GM21528 (cell line): ENCODE measurements at regions not wholly inside any gene's neighbourhood (a gene's known extent, or its start where the extent isn't known, plus 50 kb on each side); places are given as distances from the start of the nearest gene placed in this dataset.
"Not testable (repeated sequence)": the region's sequence is repeated elsewhere in the genome, so short reads cannot be mapped to it uniquely, and the experiment has no call there.

Source experiments
- ATAC-seq: cut with Tn5 transposase; IDR thresholded peaks from one replicate; pipeline ENCODE4 v1.9.1; 2021; ENCODE audit warnings: mild to moderate bottlenecking, moderate library complexity; ENCODE audit not compliant: unreplicated experiment, low FRiP score

- no peak for ATAC-seq
Observed at GRCh38 chr6:74891349-74891831, 314.5 kb downstream of the COL12A1 start.

GRCh38 chr6:74889635-74890034 is 316.2 kb downstream of the COL12A1 start:
- ATAC-seq: no peak

- ATAC-seq: not testable (repeated sequence)
Observed at GRCh38 chr6:74888741-74889140, 317.1 kb downstream of the COL12A1 start.

- ATAC-seq: no peak
Observed at GRCh38 chr6:74879976-74880375, 325.9 kb downstream of the COL12A1 start.

- no peak for ATAC-seq
Observed at GRCh38 chr6:74879234-74879633, 326.6 kb downstream of the COL12A1 start.

- no peak for ATAC-seq
Observed at GRCh38 chr6:74875193-74875592, 330.7 kb downstream of the COL12A1 start.

- ATAC-seq: no peak
Observed at GRCh38 chr6:74872754-74873476, 332.9 kb downstream of the COL12A1 start.

- ATAC-seq: no peak
Observed at GRCh38 chr6:74871757-74872156, 334.1 kb downstream of the COL12A1 start.

GRCh38 chr6:74870403-74870802 is 335.4 kb downstream of the COL12A1 start:
- ATAC-seq: no peak

- no peak for ATAC-seq
Observed at GRCh38 chr6:74867291-74867690, 338.6 kb downstream of the COL12A1 start.

- ATAC-seq: no peak
Observed at GRCh38 chr6:74863968-74864367, 341.9 kb downstream of the COL12A1 start.

GRCh38 chr6:74860456-74860855 is 345.4 kb downstream of the COL12A1 start:
- no peak for ATAC-seq

- ATAC-seq: no peak
Observed at GRCh38 chr6:74857157-74857556, 348.7 kb downstream of the COL12A1 start.

GRCh38 chr6:74853991-74854390 is 351.9 kb downstream of the COL12A1 start:
- ATAC-seq: no peak

GRCh38 chr6:74851596-74851995 is 354.3 kb downstream of the COL12A1 start:
- no peak for ATAC-seq

GRCh38 chr6:74840953-74841352 is 364.9 kb downstream of the COL12A1 start:
- no peak for ATAC-seq

- no peak for ATAC-seq
Observed at GRCh38 chr6:74834967-74835366, 370.9 kb downstream of the COL12A1 start.

GRCh38 chr6:74826263-74826662 is 379.6 kb downstream of the COL12A1 start:
- ATAC-seq: no peak

- no peak for ATAC-seq
Observed at GRCh38 chr6:74814440-74814839, 391.4 kb downstream of the COL12A1 start.

GRCh38 chr6:74807674-74808073 is 398.2 kb downstream of the COL12A1 start:
- ATAC-seq: no peak

GRCh38 chr6:74805916-74806696 is 399.7 kb downstream of the COL12A1 start:
- no peak for ATAC-seq

GRCh38 chr6:74798302-74798701 is 407.6 kb downstream of the COL12A1 start:
- ATAC-seq: no peak
